AG10803 (cell line): ENCODE measurements at regions not wholly inside any gene's neighbourhood (a gene's known extent, or its start where the extent isn't known, plus 50 kb on each side); places are given as distances from the start of the nearest gene placed in this dataset.

ENCODE experiments used
- DNase-seq: peaks from one replicate; pipeline ENCODE4 v3.0.0; 2010; ENCODE audit warnings: low read depth
- H3K4me3 ChIP-seq: 2 replicates; pipeline ENCODE4 v1.5.1; 2011; ENCODE audit warnings: mild to moderate bottlenecking, low read length, control low read depth
- CTCF ChIP-seq: conservative IDR thresholded peaks from 2 replicates; pipeline ENCODE4 v1.5.1; 2011; ENCODE audit warnings: mild to moderate bottlenecking, low read length, control low read depth, inconsistent platforms

GRCh38 chr3:22895671-22896070 is 307.5 kb upstream of the UBE2E2 start:
- no peak for TF ChIP-seq CTCF
- no peak for DNase-seq
- H3K4me3 ChIP-seq = no peak overlapping the region

- no peak overlapping the region for H3K4me3 ChIP-seq
- TF ChIP-seq CTCF = no peak
- DNase-seq = no peak
These were observed 304.6 kb upstream of the UBE2E2 start for GRCh38 chr3:22898558-22898957.

GRCh38 chr3:22899441-22899840 is 303.7 kb upstream of the UBE2E2 start:
- no peak for TF ChIP-seq CTCF
- no peak for DNase-seq
- H3K4me3 ChIP-seq = no peak overlapping the region

GRCh38 chr3:22900296-22900695 is 302.8 kb upstream of the UBE2E2 start:
- DNase-seq = no peak
- H3K4me3 ChIP-seq = no peak overlapping the region
- no peak for TF ChIP-seq CTCF

GRCh38 chr3:22901684-22902083 is 301.4 kb upstream of the UBE2E2 start:
- no peak for TF ChIP-seq CTCF
- DNase-seq = no peak
- no peak overlapping the region for H3K4me3 ChIP-seq

GRCh38 chr3:22907161-22907780 is 295.9 kb upstream of the UBE2E2 start:
- H3K4me3 ChIP-seq = no peak overlapping the region
- DNase-seq = no peak
- TF ChIP-seq CTCF = no peak

GRCh38 chr3:22907796-22908195 is 295.3 kb upstream of the UBE2E2 start:
- no peak for TF ChIP-seq CTCF
- DNase-seq = no peak
- H3K4me3 ChIP-seq = no peak overlapping the region
